PC-3 (cell line): ENCODE measurements at regions not wholly inside any gene's neighbourhood (a gene's known extent, or its start where the extent isn't known, plus 50 kb on each side); places are given as distances from the start of the nearest gene placed in this dataset.

Experiments
- CTCF ChIP-seq: fragments of 300-600 bp; sonication (generic); conservative IDR thresholded peaks from 2 replicates; pipeline ENCODE4 v1.5.1; 2017; ENCODE audit warnings: antibody characterized with exemption, low read depth, mild to moderate bottlenecking, low read length
- EZH2 ChIP-seq: fragments of 300-600 bp; sonication (generic); IDR thresholded peaks from one replicate; pipeline ENCODE4 v1.6.1; 2017; ENCODE audit warnings: antibody characterized with exemption, mild to moderate bottlenecking, low read length; ENCODE audit not compliant: unreplicated experiment

DNA sequence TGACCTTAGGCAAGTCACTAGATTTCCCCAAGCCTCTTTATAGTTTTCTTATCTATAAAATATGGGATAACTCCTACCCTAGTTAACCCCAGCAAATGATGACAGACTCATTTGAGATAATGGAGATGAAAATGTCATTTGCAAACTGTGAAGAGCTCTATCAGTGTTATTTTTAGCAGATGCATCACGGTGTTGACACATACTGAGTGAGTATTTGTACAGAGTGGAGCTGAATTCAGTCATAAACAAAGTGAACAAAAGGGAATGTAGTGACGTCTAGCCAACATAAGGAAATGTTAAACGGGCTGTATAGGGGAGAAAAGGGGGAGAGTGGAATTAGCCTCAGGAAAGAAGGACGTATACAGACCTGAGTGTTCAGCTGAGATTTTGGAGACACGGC lies 75.9 kb downstream of the NMUR2 start:
- TF ChIP-seq CTCF, result no peak
- no peak for TF ChIP-seq EZH2
